22Rv1 (cell line): ENCODE measurements at regions not wholly inside any gene's neighbourhood (a gene's known extent, or its start where the extent isn't known, plus 50 kb on each side); places are given as distances from the start of the nearest gene placed in this dataset.

Experiments used
- ZFX ChIP-seq: fragments of 450-650 bp; IDR thresholded peaks from 2 replicates; pipeline ENCODE4 v1.6.1; 2017; ENCODE audit warnings: antibody characterized with exemption, borderline replicate concordance
- TF ChIP-seq, protein P1 (sequence below): fragments of 450-650 bp; IDR thresholded peaks from 2 replicates; pipeline ENCODE4 v1.5.1; 2017; ENCODE audit warnings: mild to moderate bottlenecking

DNA sequence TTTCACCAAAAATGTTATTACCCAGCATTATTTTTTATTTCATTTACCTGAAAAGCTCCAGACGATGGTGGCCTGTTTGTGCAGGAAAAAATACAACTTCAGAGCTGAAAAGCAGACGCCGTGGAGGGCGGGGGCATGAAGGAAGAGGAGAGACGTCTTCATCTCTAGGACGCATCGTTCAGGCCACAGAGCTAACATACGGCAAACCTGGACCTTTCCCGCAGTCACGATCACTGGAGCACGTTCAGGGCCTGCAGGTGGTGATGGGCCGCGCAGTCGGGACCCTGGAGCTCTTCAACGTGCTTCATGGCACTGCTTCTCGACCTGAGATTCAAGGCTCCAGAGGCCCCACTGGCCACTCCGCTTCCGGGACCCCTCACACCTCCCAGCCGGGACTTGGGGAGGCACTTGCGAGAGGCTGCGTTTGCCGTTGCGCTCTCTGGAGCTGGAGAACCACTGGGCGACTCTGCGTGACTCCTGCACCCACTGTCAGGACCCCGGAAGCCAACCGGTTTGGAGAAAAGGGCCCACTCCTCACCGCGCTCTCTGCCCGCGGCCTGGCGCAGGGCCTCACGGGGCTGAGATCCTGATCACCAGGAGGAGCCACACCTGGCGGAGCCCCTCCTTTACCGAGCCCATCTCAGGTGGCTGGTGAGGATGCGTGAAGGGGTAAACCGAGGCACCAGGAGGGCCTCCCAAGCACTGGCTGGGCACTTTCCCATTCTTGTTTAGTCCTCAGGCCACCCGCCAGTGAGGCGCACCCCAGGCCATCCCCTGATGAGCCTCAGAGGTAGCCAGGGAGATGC is 164.4 kb upstream of the AFDN start:
- TF ChIP-seq, protein P1, sequence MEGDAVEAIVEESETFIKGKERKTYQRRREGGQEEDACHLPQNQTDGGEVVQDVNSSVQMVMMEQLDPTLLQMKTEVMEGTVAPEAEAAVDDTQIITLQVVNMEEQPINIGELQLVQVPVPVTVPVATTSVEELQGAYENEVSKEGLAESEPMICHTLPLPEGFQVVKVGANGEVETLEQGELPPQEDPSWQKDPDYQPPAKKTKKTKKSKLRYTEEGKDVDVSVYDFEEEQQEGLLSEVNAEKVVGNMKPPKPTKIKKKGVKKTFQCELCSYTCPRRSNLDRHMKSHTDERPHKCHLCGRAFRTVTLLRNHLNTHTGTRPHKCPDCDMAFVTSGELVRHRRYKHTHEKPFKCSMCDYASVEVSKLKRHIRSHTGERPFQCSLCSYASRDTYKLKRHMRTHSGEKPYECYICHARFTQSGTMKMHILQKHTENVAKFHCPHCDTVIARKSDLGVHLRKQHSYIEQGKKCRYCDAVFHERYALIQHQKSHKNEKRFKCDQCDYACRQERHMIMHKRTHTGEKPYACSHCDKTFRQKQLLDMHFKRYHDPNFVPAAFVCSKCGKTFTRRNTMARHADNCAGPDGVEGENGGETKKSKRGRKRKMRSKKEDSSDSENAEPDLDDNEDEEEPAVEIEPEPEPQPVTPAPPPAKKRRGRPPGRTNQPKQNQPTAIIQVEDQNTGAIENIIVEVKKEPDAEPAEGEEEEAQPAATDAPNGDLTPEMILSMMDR, result no peak
- no peak for TF ChIP-seq ZFX
